MG63 (cell line): ENCODE measurements at regions not wholly inside any gene's neighbourhood (a gene's known extent, or its start where the extent isn't known, plus 50 kb on each side); places are given as distances from the start of the nearest gene placed in this dataset.

Experiments
- DNase-seq: peaks from one replicate; pipeline ENCODE4 v3.0.0-alpha.2; 2020
- H3K27me3 ChIP-seq: fragments of 250-450 bp; sonication (Bioruptor Pico); 2 replicates; pipeline ENCODE4 v1.5.1; 2020; ENCODE audit warnings: mild to moderate bottlenecking, moderate library complexity
- H3K36me3 ChIP-seq: fragments of 250-450 bp; sonication (Bioruptor Pico); 2 replicates; pipeline ENCODE4 v1.5.1; 2020; ENCODE audit warnings: mild to moderate bottlenecking, moderate library complexity
- H3K4me3 ChIP-seq: fragments of 250-450 bp; sonication (Bioruptor Pico); 2 replicates; pipeline ENCODE4 v1.5.1; 2020; ENCODE audit warnings: mild to moderate bottlenecking, moderate library complexity
- H3K9me3 ChIP-seq: fragments of 250-450 bp; sonication (Bioruptor Pico); 2 replicates; pipeline ENCODE4 v1.5.1; 2020; ENCODE audit warnings: mild to moderate bottlenecking, moderate library complexity

DNA sequence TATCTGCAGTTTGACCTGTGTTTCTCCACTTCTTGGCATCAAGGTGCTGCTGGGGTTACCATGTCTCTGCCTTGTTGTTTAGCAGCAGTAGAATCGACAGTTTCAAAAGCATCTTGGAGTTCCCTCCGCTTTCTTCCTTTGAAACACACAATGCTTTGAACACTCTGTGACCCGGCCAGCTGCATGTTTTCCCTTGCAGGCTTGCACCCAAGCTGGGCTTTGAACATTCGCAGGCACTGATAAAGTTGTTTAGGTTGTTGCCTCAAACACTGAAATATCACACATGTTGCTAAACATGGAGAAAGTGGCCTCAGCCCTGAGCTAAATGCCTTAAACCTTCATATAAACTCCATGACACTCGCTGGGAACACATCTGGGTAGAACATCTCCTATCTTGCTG, 251.7 kb downstream of the TSN start:
- DNase-seq = no peak
- Histone ChIP-seq H3K36me3 (no peaks in the 10 kb centered on the region), H3K27me3 (no peaks in the 10 kb centered on the region; the same call in 1 of the 2 replicates), H3K4me3 (no peak overlapping the region), H3K9me3 (no peaks in the 10 kb centered on the region)

DNA sequence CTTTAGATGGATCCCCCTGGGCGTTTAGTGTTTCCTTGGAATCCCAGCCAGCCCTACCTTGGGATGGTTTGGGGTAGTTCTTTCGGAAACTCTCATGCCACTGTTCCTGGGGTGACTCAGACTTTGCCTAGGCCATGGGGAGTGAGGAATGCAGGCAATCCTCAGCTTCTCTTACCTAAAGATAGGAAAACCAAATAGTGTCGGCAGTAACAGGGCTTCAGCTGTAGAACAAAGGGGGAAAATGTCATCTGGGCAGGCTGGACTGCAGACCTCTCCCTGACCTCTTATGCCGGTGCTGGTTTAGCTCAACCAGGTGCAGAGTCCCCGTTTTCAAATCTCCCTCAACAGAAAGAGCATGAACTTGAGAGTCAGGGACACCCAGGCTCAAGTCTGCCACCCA, 252.1 kb downstream of the TSN start:
- no peak for DNase-seq
- no peak overlapping the region for H3K4me3 ChIP-seq
- no peaks in the 10 kb centered on the region for H3K9me3 ChIP-seq
- no peaks in the 10 kb centered on the region; the same call in 1 of the 2 replicates for H3K27me3 ChIP-seq
- H3K36me3 ChIP-seq = no peaks in the 10 kb centered on the region

DNA sequence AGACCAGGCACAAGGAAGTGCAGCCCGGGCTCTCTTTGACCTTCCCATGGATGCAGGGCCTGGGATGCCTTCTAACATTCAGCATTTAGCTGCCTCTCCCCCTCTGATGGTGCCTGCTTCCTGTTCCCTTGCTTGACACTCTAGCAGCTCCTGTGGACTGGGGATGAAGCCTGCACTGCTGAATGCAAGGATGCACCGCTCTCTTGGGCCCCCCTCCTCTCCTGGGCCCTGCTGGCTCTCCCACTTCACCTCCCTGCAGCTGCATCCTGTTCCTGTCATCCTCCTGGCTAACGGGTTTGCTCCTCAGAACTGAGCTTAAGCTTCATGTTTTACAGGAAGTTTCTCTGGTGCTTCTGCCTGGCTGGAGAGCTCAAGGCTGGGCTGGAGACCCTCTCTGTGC, 254.1 kb downstream of the TSN start:
- Histone ChIP-seq H3K9me3 (no peaks in the 10 kb centered on the region), H3K36me3 (no peaks in the 10 kb centered on the region), H3K4me3 (no peak overlapping the region), H3K27me3 (no peaks in the 10 kb centered on the region; the same call in 1 of the 2 replicates)
- DNase-seq = no peak

DNA sequence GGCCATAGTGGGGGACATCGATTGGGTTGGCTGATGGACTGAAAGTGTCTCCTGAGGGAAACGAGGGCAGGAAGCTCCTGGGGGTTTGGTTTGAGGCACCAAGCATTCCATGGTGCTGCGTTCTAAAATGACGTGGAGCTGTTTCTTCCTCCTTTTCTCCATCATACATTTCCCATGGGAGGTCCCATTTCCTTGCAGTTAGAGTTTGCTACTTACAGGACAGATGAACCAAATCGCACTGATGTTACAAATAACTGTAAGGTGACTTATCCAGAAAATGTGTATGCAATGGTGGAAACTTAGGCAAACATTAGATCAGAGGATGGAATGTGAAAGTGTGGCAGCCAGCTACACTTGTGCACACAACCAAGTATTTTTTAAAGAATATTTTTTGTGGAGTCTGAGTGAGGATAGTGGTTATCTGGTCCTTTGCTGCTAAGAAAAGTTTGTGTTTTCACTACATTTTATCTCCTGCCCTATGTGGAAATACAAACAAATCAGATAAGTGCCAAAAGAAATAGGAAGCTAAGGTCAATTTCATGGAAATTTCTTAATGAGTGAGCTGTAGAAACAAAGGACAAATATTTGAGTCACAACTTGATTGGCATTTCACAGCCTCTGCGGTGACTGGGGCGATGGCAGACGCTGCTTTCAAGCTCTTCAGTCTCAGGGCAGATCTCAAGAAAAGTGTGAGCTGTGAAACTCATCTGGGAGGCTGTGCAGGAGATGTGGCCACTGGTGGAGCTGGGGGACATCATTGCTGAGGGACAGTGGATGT, 256.2 kb downstream of the TSN start:
- Histone ChIP-seq H3K36me3 (no peaks in the 10 kb centered on the region), H3K9me3 (no peaks in the 10 kb centered on the region), H3K27me3 (no peaks in the 10 kb centered on the region; the same call in 1 of the 2 replicates), H3K4me3 (no peak overlapping the region)
- no peak for DNase-seq

DNA sequence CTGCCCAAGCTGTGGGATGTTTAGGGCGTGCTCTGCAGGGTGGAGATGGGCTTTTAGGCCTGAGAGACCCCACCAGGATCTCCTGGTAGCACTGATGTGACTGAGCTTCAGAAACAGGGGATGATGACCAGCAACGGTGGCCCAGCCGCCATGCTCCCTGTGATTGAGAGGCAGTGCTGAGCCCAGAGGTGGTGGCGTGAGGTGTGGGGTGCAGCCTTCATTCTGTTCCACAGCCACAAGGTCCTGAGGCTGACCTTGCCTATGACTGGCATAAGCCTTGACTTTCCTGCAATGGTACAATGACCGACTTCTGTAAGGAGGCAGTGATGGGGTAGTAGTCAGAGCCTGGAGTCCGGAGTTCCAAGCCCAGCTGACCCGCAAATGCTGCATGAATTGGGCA, 263.3 kb downstream of the TSN start:
- DNase-seq = no peak
- H3K36me3 ChIP-seq = no peaks in the 10 kb centered on the region

DNA sequence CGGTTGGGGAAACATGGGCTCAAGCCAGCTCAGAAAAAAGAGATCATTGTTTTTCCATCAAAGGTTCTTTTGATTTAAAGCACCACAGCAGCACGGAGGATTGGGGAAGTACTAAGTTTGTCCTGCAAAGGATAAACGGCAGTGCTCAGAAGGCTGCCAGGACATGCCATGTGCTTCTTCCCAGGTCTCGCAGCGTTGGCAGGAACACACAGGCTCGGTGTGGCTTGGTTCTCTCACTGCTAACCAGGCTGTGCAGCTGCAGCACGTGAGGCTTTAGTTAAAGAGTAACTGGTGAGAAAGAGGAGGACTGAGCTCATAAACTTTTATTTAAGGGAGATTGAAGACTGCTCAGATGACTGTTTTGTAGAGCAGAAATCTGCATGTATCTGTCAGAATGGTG, 264.3 kb downstream of the TSN start:
- Histone ChIP-seq H3K9me3 (no peaks in the 10 kb centered on the region), H3K27me3 (no peaks in the 10 kb centered on the region)
- peak; percentile 11 for DNase-seq

More for the DNA sequence above, 263.3 kb downstream of the TSN start:
- H3K4me3 ChIP-seq = no peak overlapping the region
- no peaks in the 10 kb centered on the region for H3K9me3 ChIP-seq
- no peaks in the 10 kb centered on the region for H3K27me3 ChIP-seq

DNA sequence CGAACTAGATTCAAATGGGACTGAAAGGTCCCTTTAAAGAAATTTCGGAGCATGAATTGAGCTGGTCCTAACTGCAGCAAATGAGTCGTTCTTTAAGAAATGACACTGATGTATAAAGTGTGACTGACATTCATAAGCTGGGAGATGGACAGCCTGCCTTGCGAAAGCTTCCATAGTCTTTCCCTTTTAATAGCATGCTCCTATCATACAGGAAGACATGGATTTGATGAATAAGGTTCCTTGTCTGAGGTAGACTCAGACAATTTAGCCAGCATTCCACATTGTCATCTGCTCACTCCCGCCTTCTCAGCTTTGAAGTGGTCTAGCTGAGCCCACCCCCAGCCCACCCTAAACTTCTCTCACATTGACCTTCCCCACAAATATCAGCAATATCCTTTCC, 264.9 kb downstream of the TSN start:
- H3K9me3 ChIP-seq = no peaks in the 10 kb centered on the region
- no peaks in the 10 kb centered on the region for H3K36me3 ChIP-seq
- no peaks in the 10 kb centered on the region for H3K27me3 ChIP-seq
- no peak overlapping the region for H3K4me3 ChIP-seq
- DNase-seq = no peak

More for the DNA sequence above, 264.3 kb downstream of the TSN start:
- H3K36me3 ChIP-seq = no peaks in the 10 kb centered on the region
- no peak overlapping the region for H3K4me3 ChIP-seq

DNA sequence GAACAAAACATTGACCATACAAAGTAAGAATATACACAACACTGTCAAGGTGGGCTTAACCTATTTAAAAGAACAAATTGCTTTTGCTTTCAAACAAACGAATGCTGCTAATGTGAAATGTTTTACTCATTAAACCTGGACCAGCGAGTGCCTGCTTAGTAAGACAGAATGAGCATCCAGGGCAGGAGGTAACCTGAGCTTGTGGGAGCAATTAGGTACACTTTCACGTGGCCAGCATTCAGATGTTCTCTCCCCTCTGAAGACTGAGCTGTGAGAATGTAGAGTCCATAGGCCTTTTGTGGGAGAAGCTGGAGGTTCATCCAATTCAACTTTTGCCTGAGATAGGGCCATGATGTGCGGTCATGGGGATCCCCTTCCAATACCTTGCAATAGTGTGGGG, 266.5 kb downstream of the TSN start:
- Histone ChIP-seq H3K9me3 (no peaks in the 10 kb centered on the region), H3K27me3 (no peaks in the 10 kb centered on the region), H3K36me3 (no peaks in the 10 kb centered on the region), H3K4me3 (no peak overlapping the region)
- DNase-seq = no peak

DNA sequence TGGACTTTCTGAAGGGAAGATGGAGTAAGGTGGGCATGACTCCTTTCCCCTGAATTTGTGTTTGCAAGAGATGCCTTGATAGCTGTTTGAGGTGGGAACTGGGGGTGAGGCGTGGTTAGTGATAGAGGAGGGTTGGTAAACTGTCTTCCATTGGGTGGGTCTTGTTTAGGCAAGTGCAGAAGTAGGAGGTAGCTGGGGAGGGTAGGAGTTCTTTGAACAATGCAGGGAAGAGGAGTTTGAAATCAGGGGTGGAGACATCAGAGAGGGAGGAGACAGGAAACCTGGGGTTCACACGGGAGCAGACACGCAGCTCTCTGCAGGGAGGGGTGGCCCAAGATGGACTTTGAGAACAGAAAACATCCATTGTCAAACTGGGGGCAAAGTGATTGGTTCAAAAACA, 267.1 kb downstream of the TSN start:
- Histone ChIP-seq H3K9me3 (no peaks in the 10 kb centered on the region), H3K27me3 (no peaks in the 10 kb centered on the region), H3K4me3 (no peak overlapping the region), H3K36me3 (no peaks in the 10 kb centered on the region)
- DNase-seq = no peak

DNA sequence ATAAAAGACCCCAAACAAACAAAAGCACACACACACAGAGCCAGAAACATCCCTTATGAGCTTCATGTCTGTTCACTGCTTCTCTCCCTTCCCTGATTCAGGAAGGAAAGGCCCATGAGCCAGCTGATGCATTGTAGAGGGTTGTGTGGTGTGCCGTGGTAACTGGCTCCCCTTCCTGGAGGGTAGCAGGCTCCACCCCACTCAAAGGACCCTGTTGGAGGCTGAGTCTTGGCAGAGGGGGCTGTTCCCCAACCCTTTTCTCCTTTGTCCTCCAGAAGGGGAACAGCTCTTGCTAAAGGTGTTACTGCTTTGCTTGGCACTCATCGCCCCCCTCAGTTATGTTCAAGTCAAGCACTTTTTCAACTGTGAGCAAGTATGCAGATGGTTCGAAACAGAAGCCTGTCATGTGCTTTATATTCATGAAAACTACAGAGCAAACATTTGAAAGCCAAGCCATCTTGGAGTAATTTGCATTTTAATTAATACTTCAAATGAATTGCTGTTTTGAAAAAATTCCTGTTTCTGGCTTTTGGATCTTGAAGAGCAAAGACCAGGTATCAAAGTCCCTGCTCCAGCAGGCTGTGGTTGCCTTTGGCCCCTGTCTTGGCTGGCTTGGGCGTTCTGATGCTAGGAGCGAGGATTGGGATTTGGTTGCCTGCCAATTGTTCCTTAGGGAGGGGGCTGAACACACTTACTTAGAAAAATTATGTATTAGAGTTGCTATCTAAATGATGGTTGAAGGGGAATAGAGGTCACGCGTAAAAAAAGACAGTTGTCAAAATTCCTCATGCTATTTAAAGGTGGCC, 267.8 kb downstream of the TSN start:
- H3K27me3 ChIP-seq = no peaks in the 10 kb centered on the region
- no peaks in the 10 kb centered on the region for H3K9me3 ChIP-seq
- no peaks in the 10 kb centered on the region for H3K36me3 ChIP-seq
- DNase-seq = no peak
- H3K4me3 ChIP-seq = no peak overlapping the region

DNA sequence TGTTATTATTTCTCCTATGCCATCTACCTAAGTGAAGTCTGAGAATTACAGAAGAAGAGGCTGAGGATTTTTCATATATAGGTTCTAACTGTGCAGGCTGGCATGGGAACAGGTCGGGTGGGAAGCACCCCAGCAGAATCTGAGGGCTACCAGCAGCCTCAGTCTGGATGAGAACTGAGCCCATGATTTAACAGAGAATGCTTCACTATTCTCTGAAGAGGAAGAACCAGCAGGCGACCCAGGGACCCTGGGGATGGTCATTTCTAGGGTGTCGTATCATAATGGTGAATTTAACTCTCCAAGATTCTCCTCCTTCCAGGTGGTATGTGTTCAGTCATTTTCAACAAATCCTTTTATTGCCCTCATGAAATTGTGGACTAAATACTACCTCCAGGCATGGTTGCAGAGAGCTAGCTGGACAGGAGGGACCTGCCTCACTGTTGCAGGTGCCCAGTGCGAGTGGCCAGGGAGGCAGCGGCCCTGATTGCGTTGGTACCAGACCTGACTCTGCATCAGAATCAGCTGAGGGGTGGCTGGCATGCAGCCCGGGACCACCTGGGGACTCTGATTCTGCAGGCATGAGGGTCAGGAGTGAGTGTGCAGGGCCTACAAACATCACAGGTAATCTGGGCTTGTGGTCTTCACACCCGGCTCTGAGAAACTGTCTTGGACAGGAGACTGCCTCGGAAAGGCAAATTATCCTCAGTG, 272.2 kb downstream of the TSN start:
- Histone ChIP-seq H3K27me3 (no peaks in the 10 kb centered on the region), H3K36me3 (no peaks in the 10 kb centered on the region), H3K4me3 (no peak overlapping the region), H3K9me3 (no peaks in the 10 kb centered on the region)
- no peak for DNase-seq

DNA sequence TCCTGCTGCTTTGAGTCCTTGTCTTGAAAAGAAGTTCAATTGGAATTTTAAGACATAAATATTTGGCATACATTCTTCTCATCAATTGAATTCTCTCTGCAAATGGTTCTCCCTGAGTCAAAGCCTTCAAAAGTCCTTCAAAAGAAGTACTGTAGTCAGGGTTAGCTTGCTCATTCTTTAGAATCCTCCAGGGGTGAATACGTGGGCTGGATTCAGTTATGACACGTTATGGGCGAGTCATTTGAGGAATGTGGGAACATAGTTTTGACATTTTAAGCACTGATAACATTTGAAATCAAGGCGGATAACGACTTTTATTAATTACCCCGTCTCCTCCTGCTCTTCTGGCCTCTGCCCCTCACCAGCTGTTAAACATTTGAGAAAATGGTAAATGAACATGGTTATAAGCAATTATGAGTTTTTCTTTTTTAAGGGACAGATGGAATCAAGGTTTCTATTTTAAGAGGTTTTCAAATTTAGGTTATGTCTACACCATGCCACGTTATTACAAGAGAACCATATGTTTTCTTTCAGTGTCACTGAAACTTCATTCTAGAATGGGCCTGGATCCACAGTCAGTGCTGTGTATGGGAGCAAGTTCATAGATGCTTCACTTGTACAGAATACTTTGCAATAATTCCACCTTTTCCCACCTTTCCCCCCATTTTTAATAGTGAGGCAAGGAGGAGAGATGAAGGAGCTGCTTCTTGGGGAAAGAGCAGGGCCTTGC, 273.1 kb downstream of the TSN start:
- Histone ChIP-seq H3K9me3 (no peaks in the 10 kb centered on the region), H3K4me3 (no peak overlapping the region), H3K36me3 (no peaks in the 10 kb centered on the region), H3K27me3 (no peaks in the 10 kb centered on the region; the same call in 1 of the 2 replicates)
- DNase-seq = peak; percentile 21

DNA sequence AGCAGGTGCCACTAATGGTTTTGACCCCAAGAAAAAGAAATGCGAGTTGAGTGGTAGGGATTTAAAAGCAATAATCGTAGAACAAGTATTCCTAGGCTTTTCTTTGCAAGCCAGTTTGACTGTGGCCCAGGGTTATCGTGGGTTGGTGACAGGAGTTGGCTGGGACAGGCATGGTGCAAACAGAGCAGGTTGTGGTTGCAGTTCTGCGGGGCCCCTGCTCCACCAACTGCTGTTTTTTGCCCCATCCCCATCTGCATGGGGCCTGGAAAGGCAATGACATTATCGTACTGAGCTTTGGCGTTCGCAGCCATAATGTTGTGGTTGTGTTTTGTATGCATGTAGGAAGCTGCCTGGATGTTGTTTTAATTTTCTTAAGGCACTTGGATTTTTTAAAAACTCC, 274.0 kb downstream of the TSN start:
- DNase-seq = no peak
- Histone ChIP-seq H3K9me3 (no peaks in the 10 kb centered on the region), H3K27me3 (no peaks in the 10 kb centered on the region; the same call in 1 of the 2 replicates), H3K4me3 (no peak overlapping the region), H3K36me3 (no peaks in the 10 kb centered on the region)

DNA sequence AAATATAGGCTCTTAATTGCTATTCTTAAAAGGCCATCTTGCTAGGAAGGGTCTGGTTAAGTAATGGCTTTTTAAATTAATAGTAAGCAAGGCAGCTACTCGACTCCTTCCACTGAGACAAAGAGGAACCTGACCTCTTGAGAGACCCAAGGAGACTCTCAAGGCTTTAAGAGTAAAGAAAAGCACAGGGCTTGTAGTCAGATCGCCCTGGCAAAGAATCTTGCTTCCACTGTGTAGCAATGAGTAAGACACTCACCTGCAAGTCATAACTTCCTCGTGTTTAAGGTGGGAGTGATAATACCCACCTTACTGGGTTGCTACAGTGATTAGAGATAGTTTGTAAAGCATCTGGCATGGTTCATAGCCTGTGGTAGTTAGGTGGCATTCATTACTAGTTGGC, 274.5 kb downstream of the TSN start:
- H3K27me3 ChIP-seq = no peaks in the 10 kb centered on the region; the same call in 1 of the 2 replicates
- H3K36me3 ChIP-seq = no peaks in the 10 kb centered on the region
- no peaks in the 10 kb centered on the region for H3K9me3 ChIP-seq
- H3K4me3 ChIP-seq = no peak overlapping the region
- DNase-seq = no peak

DNA sequence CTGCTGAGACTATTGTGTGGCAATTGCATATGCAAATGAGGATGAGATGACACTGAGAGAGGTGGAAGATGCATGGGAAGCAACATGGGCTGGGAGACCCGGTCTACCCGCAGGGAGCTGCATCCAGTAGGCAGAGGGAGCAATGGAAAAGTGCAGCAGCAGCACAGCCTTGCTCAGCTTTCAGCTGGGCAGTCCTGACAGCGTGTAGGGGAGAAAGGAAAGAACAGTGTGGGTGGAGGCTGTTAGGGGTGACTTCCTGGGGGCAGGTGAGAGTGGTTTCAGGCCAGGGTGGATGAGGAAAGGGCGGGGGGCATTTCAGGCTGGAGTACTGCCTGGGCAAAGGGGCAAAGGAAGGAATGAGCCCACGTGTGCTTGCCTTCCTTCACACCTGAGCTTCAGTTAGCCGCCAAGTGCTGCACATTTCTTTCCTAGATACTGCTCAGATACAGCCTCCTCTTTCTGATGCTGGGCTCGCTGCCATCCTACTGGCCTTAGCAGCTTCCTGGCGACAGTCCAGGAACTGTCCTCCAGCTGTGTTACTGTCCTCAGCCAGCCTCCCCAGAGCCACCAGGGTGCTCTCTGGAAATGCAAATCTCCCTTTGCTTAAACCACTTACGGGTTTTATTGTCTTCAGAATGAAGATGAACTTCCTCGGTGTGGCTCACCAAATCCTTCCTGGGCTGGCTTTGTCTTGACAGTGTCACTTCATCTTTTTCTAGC, 276.3 kb downstream of the TSN start:
- no peaks in the 10 kb centered on the region; the same call in 1 of the 2 replicates for H3K27me3 ChIP-seq
- H3K9me3 ChIP-seq = no peaks in the 10 kb centered on the region
- H3K36me3 ChIP-seq = no peaks in the 10 kb centered on the region
- DNase-seq = peak; percentile 19
- no peak overlapping the region for H3K4me3 ChIP-seq

DNA sequence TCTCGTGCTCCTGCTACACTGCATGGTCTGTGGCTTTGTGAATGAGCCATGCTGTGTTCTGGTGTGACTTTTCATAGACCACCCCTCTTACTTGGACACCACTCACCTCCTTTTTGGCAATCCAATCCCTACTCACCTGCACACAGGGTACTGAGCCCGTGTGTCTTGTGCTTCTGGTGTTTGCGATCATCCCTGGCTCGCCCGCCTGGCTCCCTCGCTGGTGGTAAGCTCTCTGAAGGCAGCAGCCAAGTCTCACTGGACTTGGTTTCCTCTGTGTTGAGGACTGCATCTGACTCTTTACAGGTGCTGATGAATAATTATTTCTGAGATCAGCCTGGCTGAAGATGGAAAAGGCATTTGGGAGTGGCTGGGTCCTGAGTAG, 276.8 kb downstream of the TSN start:
- Histone ChIP-seq H3K4me3 (no peak overlapping the region), H3K9me3 (no peaks in the 10 kb centered on the region), H3K36me3 (no peaks in the 10 kb centered on the region), H3K27me3 (no peaks in the 10 kb centered on the region; the same call in 1 of the 2 replicates)
- DNase-seq = no peak
